ENCODE measurements at regions not wholly inside any gene's neighbourhood (a gene's known extent, or its start where the extent isn't known, plus 50 kb on each side); places are given as distances from the start of the nearest gene placed in this dataset.
A peak's percentile ranks its signal among the peaks of the same experiment; 100 is the strongest.

- no peak for DNase-seq
Measured at GRCh38 chr6:98633886-98634285, 200.5 kb upstream of the POU3F2 start.

- no peak for DNase-seq
Measured at GRCh38 chr6:98634569-98634968, 199.8 kb upstream of the POU3F2 start.

GRCh38 chr6:98635191-98635590 lies 199.2 kb upstream of the POU3F2 start:
- DNase-seq = no peak

GRCh38 chr6:98636941-98637340 lies 197.4 kb upstream of the POU3F2 start:
- DNase-seq = peak in 1 of 2 donors; percentile 1

- DNase-seq = no peak
Measured at GRCh38 chr6:98639089-98639635, 195.2 kb upstream of the POU3F2 start.

- DNase-seq = no peak
Measured at GRCh38 chr6:98640366-98640765, 194.0 kb upstream of the POU3F2 start.

- no peak for DNase-seq
Measured at GRCh38 chr6:98641949-98642719, 192.2 kb upstream of the POU3F2 start.

- no peak for DNase-seq
Measured at GRCh38 chr6:98644063-98644462, 190.3 kb upstream of the POU3F2 start.

GRCh38 chr6:98648211-98648914 lies 186.0 kb upstream of the POU3F2 start:
- DNase-seq = no peak

- DNase-seq = no peak
Measured at GRCh38 chr6:98650941-98651340, 183.4 kb upstream of the POU3F2 start.

GRCh38 chr6:98653179-98653578 lies 181.2 kb upstream of the POU3F2 start:
- DNase-seq = no peak

GRCh38 chr6:98657764-98658163 lies 176.6 kb upstream of the POU3F2 start:
- peak; percentile 33 to 61 for DNase-seq

GRCh38 chr6:98669371-98669770 lies 165.0 kb upstream of the POU3F2 start:
- DNase-seq = no peak

GRCh38 chr6:98670045-98670746 lies 164.2 kb upstream of the POU3F2 start:
- DNase-seq = no peak

GRCh38 chr6:98672681-98673475 lies 161.5 kb upstream of the POU3F2 start:
- DNase-seq = no peak

GRCh38 chr6:98678481-98678880 lies 155.9 kb upstream of the POU3F2 start:
- no peak for DNase-seq

- DNase-seq = peak; percentile 4 to 10
Measured at GRCh38 chr6:98686008-98686601, 148.3 kb upstream of the POU3F2 start.

GRCh38 chr6:98687752-98688151 lies 146.6 kb upstream of the POU3F2 start:
- no peak for DNase-seq

GRCh38 chr6:98695091-98695801 lies 139.1 kb upstream of the POU3F2 start:
- DNase-seq = no peak

- no peak for DNase-seq
Measured at GRCh38 chr6:98711380-98711779, 123.0 kb upstream of the POU3F2 start.

- no peak for DNase-seq
Measured at GRCh38 chr6:98716341-98716740, 118.0 kb upstream of the POU3F2 start.
